CD4-positive, alpha-beta memory T cell (primary cell): ENCODE measurements at regions not wholly inside any gene's neighbourhood (a gene's known extent, or its start where the extent isn't known, plus 50 kb on each side); places are given as distances from the start of the nearest gene placed in this dataset.

Experiments
- CTCF ChIA-PET: fragments of 350-600 bp; sonication (Branson Sonifier 250); formaldehyde crosslinking; loops from one replicate; lab custom pipeline; 2021; ENCODE audit warnings: inconsistent platforms; ENCODE audit not compliant: partially characterized antibody; lab: Charles Lee
- POLR2A ChIA-PET: fragments of 350-600 bp; sonication (Branson Sonifier 250); formaldehyde crosslinking; loops from one replicate; lab custom pipeline; 2021; ENCODE audit not compliant: partially characterized antibody; lab: Charles Lee
- DNase-seq, 5 donors: peaks; one replicate each; pipeline versions ENCODE4 v3.0.0 to v3.0.0-alpha.2; 2020 to 2022; ENCODE audit warnings: mixed read lengths in 1 of 5
- H3K27ac ChIP-seq: one replicate; pipeline ENCODE4 v1.7.0; 2013; ENCODE audit warnings: low read depth, low read length
- H3K27me3 ChIP-seq: 2 replicates; pipeline ENCODE4 v1.7.0; 2013; ENCODE audit warnings: mild to moderate bottlenecking, low read length, moderate library complexity; ENCODE audit not compliant: insufficient read depth
- H3K36me3 ChIP-seq: 2 replicates; pipeline ENCODE4 v1.7.0; 2013; ENCODE audit warnings: mild to moderate bottlenecking, low read length, moderate library complexity; ENCODE audit not compliant: insufficient read depth
- H3K4me1 ChIP-seq: 2 replicates; pipeline ENCODE4 v1.7.0; 2013; ENCODE audit warnings: mild to moderate bottlenecking, low read length, moderate library complexity; ENCODE audit not compliant: insufficient read depth
- H3K4me3 ChIP-seq, 2 donors: one replicate each; pipeline ENCODE4 v1.7.0; 2013; ENCODE audit warnings: low read length in 2 of 2, mild to moderate bottlenecking in 1 of 2
- H3K9me3 ChIP-seq, 2 donors: one replicate each; pipeline ENCODE4 v1.7.0; 2013; ENCODE audit warnings: low read length in 2 of 2, control low read depth in 1 of 2; ENCODE audit not compliant: control insufficient read depth in 1 of 2
- H3K27ac Mint-ChIP-seq, 7 donors: one replicate each; pipeline ENCODE4 v1.8.0; 2020 to 2021; ENCODE audit warnings: mixed read lengths in 7 of 7, mild to moderate bottlenecking in 6 of 7, inconsistent platforms in 3 of 7, moderate library complexity in 3 of 7
- H3K27me3 Mint-ChIP-seq, 2 donors: one replicate each; pipeline ENCODE4 v1.8.0; 2020 to 2021; ENCODE audit warnings: mixed read lengths in 2 of 2
- H3K36me3 Mint-ChIP-seq, 2 donors: one replicate each; pipeline ENCODE4 v1.8.0; 2020 to 2021; ENCODE audit warnings: mixed read lengths in 2 of 2, inconsistent platforms in 1 of 2, mild to moderate bottlenecking in 1 of 2
- H3K4me1 Mint-ChIP-seq, 4 donors: one replicate each; pipeline ENCODE4 v1.8.0; 2020 to 2021; ENCODE audit warnings: mixed read lengths in 4 of 4, mild to moderate bottlenecking in 1 of 4
- H3K4me3 Mint-ChIP-seq, 8 donors: one replicate each; pipeline ENCODE4 v1.8.0; 2020 to 2021; ENCODE audit warnings: mixed read lengths in 8 of 8, mild to moderate bottlenecking in 7 of 8, moderate library complexity in 6 of 8, inconsistent platforms in 3 of 8
- H3K9me3 Mint-ChIP-seq, 8 donors: one replicate each; pipeline ENCODE4 v1.8.0; 2020 to 2021; ENCODE audit warnings: mixed read lengths in 8 of 8, mild to moderate bottlenecking in 5 of 8, inconsistent platforms in 3 of 8, moderate library complexity in 1 of 8
- intact Hi-C: fragments of 100-400 bp; cut with micrococcal nuclease; formaldehyde crosslinking; loops from one replicate; pipeline ENCODE4 v1.15.1; 2023

DNA sequence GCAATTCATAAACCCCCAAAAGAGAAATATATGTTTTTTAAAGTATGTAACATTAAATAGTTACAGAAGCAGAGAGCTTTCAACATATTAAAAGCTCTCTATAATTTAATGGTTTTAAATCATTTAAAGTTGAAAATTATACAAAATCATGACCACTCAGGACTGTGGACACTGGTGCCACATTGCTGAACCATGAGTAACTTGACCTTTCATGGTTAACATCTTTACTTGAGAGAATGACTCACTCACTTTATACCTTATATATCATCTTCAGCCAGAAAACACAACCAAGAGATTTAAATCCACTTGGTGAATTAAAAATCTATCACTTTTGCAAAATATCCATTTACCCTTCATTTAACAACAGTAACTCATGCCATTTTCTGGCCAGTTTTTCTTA lies 584.3 kb upstream of the SMIM31 start:
- no peaks in the 10 kb centered on the region for H3K4me1 ChIP-seq
- peaks cover 0 to 1% of the 10 kb centered on the region in 2 donors for H3K27me3 Mint-ChIP-seq
- ChIA-PET POLR2A (no interaction called here), CTCF (interaction anchor here (0.6 kb wide), 1 partner anchor 1393 kb away, joined by 3 read pairs; no protein-coding TSS in a partner anchor)
- peaks cover 0 to 3% (median 0%) of the 10 kb centered on the region in 8 donors for H3K9me3 Mint-ChIP-seq
- no peak overlapping the region for H3K27ac Mint-ChIP-seq
- no peak overlapping the region for H3K4me3 Mint-ChIP-seq
- H3K9me3 ChIP-seq, result no peaks in the 10 kb centered on the region
- H3K4me3 ChIP-seq, result no peak overlapping the region
- no peak overlapping the region for H3K27ac ChIP-seq
- H3K36me3 Mint-ChIP-seq, result no peaks in the 10 kb centered on the region
- H3K36me3 ChIP-seq, result no peaks in the 10 kb centered on the region
- intact Hi-C loops, result no loop called here
- no peaks in the 10 kb centered on the region for H3K27me3 ChIP-seq
- no peak for DNase-seq
- H3K4me1 Mint-ChIP-seq, result no peaks in the 10 kb centered on the region

DNA sequence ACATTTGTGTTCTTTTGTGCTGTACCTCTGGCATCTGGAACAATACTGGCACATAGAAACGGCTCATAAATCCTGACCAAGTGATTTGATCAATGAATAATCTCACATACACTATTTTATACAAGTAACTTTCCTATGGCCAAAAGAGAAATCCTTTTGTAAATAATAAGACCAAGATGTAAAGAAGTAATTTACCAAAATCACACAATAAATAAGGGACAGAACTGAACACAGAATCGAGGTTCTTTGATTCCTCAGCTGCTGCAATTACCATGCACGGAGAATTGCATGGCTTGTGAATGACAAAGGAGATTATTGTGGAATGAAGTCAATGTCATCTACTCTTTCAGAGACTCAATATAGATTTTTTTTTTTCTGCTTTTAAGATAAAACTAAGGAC lies 576.8 kb upstream of the SMIM31 start:
- no peaks in the 10 kb centered on the region for H3K27me3 Mint-ChIP-seq
- Histone ChIP-seq H3K9me3 (no peaks in the 10 kb centered on the region), H3K4me3 (no peak overlapping the region), H3K27me3 (no peaks in the 10 kb centered on the region), H3K4me1 (no peaks in the 10 kb centered on the region), H3K27ac (no peak overlapping the region), H3K36me3 (no peaks in the 10 kb centered on the region)
- peaks cover 0 to 3% (median 0%) of the 10 kb centered on the region in 8 donors for H3K9me3 Mint-ChIP-seq
- no peaks in the 10 kb centered on the region for H3K4me1 Mint-ChIP-seq
- H3K36me3 Mint-ChIP-seq, result no peaks in the 10 kb centered on the region
- no peak for DNase-seq
- H3K4me3 Mint-ChIP-seq, result no peak overlapping the region
- POLR2A ChIA-PET, result no interaction called here
- intact Hi-C loops, result no loop called here
- CTCF ChIA-PET, result no interaction called here
- no peak overlapping the region for H3K27ac Mint-ChIP-seq

DNA sequence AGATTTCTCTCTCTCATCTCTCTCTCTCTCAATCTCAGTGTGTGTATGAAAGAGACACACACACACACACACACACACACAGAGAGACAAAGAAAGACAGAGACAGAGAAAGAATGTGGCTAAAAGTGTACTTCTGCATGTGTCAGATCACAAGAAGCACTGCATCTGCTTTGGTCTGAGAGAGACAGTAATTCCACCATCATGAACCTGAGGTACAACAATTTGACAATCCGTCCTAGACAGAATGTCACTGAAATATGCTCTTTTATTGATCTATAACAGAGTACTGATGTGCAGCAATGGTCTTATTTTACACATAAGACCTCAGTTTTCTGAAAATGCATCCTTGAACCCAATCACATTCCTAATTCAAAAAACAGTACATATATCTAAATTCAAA lies 576.2 kb upstream of the SMIM31 start:
- H3K4me3 ChIP-seq, result no peak overlapping the region
- POLR2A ChIA-PET, result no interaction called here

DNA sequence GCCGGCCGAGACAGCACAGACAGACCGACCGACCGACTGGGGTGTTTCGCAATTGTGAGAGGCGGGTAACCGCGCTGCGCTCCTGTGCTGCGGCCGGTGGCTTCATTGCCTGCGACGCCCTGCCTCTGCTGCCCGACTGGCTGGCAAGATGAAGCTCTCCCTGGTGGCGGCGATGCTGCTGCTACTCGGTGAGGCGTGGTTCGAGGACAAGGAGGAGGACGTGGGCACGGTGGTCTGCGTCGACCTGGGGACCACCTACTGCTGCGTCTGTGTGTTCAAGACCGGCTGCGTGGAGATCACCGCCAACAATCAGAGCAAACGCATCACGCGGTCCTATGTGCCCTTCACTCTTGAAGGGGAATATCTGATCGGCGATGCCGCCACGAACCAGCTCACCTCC lies 565.7 kb upstream of the SMIM31 start:
- POLR2A ChIA-PET, result no interaction called here
- CTCF ChIA-PET, result no interaction called here

More for the DNA sequence above, 576.2 kb upstream of the SMIM31 start:
- H3K27ac ChIP-seq, result no peak overlapping the region
- no peak overlapping the region for H3K4me3 Mint-ChIP-seq
- no peaks in the 10 kb centered on the region for H3K9me3 ChIP-seq
- intact Hi-C loops, result no loop called here
- no peaks in the 10 kb centered on the region for H3K27me3 ChIP-seq
- H3K36me3 ChIP-seq, result no peaks in the 10 kb centered on the region
- CTCF ChIA-PET, result no interaction called here
- H3K4me1 Mint-ChIP-seq, result no peaks in the 10 kb centered on the region
- no peak for DNase-seq
- no peaks in the 10 kb centered on the region for H3K36me3 Mint-ChIP-seq
- no peaks in the 10 kb centered on the region for H3K27me3 Mint-ChIP-seq
- H3K4me1 ChIP-seq, result no peaks in the 10 kb centered on the region
- H3K9me3 Mint-ChIP-seq, result peaks cover 0 to 3% (median 0%) of the 10 kb centered on the region in 8 donors
- no peak overlapping the region for H3K27ac Mint-ChIP-seq

DNA sequence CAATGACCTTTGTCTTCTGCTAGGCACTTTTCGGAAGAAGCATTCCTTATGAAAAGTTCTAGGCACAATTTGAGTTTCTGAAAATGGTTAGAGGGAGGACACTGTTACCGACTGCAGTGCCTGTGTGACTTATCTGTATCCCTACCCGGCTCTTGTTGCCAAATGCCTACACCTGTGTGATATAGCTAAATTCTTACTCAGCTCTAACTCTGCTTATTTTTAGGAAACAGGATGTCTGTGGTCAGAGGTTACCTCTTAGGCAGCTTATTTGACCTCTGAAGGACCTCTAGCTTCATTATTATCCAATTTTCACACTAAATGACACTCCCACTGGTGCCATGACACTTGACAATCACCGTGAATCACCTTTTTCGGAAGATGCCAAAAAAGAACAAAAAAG lies 561.1 kb upstream of the SMIM31 start:
- peaks cover 0 to 11% (median 2%) of the 10 kb centered on the region in 8 donors for H3K9me3 Mint-ChIP-seq
- H3K27me3 Mint-ChIP-seq, result peaks cover 0 to 4% of the 10 kb centered on the region in 2 donors
- no peak overlapping the region for H3K27ac Mint-ChIP-seq
- no peak overlapping the region for H3K4me3 Mint-ChIP-seq
- CTCF ChIA-PET, result no interaction called here
- POLR2A ChIA-PET, result no interaction called here
- intact Hi-C loops, result no loop called here
- H3K36me3 Mint-ChIP-seq, result no peaks in the 10 kb centered on the region
- Histone ChIP-seq H3K9me3 (no peaks in the 10 kb centered on the region), H3K27ac (no peak overlapping the region), H3K4me1 (no peaks in the 10 kb centered on the region), H3K27me3 (no peaks in the 10 kb centered on the region), H3K36me3 (no peaks in the 10 kb centered on the region), H3K4me3 (no peak overlapping the region)
- no peak for DNase-seq
- H3K4me1 Mint-ChIP-seq, result peaks cover 0 to 5% (median 2%) of the 10 kb centered on the region in 4 donors

More for the DNA sequence above, 565.7 kb upstream of the SMIM31 start:
- H3K4me1 ChIP-seq, result no peaks in the 10 kb centered on the region
- peaks cover 0 to 1% of the 10 kb centered on the region in 2 donors for H3K27me3 Mint-ChIP-seq
- DNase-seq, result no peak
- H3K4me3 Mint-ChIP-seq, result no peak overlapping the region
- H3K36me3 Mint-ChIP-seq, result no peaks in the 10 kb centered on the region
- no peak overlapping the region for H3K27ac ChIP-seq
- no peak overlapping the region for H3K4me3 ChIP-seq
- no peaks in the 10 kb centered on the region for H3K9me3 ChIP-seq
- no peaks in the 10 kb centered on the region for H3K27me3 ChIP-seq
- peaks cover 0 to 4% (median 1%) of the 10 kb centered on the region in 4 donors for H3K4me1 Mint-ChIP-seq
- no peak overlapping the region for H3K27ac Mint-ChIP-seq
- intact Hi-C loops, result no loop called here
- H3K36me3 ChIP-seq, result no peaks in the 10 kb centered on the region
- H3K9me3 Mint-ChIP-seq, result peaks cover 0 to 5% (median 2%) of the 10 kb centered on the region in 8 donors

DNA sequence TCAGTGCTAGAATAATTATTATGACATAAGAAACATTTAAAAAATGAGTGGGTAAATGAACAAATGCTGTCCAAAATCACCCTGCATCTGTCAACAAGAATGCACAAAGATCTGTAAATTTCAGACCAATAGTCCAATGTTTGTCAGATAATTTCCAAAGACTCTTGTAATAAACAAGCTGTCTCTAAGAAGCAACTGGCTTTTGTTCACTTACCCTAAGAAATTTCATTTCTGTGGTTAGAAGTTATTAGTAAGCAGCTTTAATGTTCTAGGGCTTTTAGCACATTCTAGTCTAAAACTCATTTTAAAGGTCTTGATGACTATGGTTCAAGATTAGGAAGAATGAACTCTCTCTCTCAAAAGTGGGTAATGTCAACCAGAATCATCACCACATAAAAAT lies 560.3 kb upstream of the SMIM31 start:
- Histone ChIP-seq H3K9me3 (no peaks in the 10 kb centered on the region), H3K27ac (no peak overlapping the region), H3K4me1 (no peaks in the 10 kb centered on the region), H3K27me3 (no peaks in the 10 kb centered on the region), H3K4me3 (no peak overlapping the region), H3K36me3 (no peaks in the 10 kb centered on the region)
- ChIA-PET POLR2A (no interaction called here), CTCF (no interaction called here)
- Mint-ChIP-seq H3K4me1 (peaks cover 0 to 5% (median 2%) of the 10 kb centered on the region in 4 donors), H3K27ac (no peak overlapping the region), H3K36me3 (no peaks in the 10 kb centered on the region), H3K27me3 (peaks cover 0 to 4% of the 10 kb centered on the region in 2 donors), H3K9me3 (peaks cover 0 to 6% (median 2%) of the 10 kb centered on the region in 8 donors), H3K4me3 (no peak overlapping the region)
- intact Hi-C loops, result no loop called here
- no peak for DNase-seq

DNA sequence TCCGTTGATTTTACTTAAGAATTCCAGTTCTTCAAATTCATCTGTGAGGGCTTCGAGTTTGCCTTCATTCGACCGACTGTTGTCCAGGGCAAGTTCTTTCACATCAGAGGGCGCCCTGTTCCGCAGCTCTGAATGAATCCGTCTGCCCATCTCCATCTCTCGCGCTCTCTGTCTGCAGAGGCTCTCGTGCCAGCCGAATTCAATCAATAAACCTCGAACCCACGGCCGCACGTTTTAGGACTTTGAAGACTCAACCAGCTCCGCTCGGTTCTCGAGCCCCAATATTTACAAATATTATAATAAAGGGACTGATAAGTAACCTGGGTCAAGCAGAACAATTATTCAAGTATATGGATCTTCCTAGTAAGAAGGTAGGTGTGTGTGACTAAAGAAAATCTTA lies 556.4 kb upstream of the SMIM31 start:
- H3K36me3 Mint-ChIP-seq, result no peaks in the 10 kb centered on the region
- Histone ChIP-seq H3K4me3 (no peak overlapping the region), H3K27me3 (no peaks in the 10 kb centered on the region), H3K4me1 (no peaks in the 10 kb centered on the region), H3K9me3 (no peaks in the 10 kb centered on the region), H3K27ac (no peak overlapping the region), H3K36me3 (no peaks in the 10 kb centered on the region)
- intact Hi-C loops, result no loop called here
- H3K27ac Mint-ChIP-seq, result no peak overlapping the region
- no peak overlapping the region for H3K4me3 Mint-ChIP-seq
- peaks cover 0 to 3% of the 10 kb centered on the region in 2 donors for H3K27me3 Mint-ChIP-seq
- CTCF ChIA-PET, result no interaction called here
- no peak for DNase-seq
- H3K9me3 Mint-ChIP-seq, result peaks cover 0 to 6% (median 0%) of the 10 kb centered on the region in 8 donors
- POLR2A ChIA-PET, result no interaction called here
- peaks cover 0 to 5% (median 2%) of the 10 kb centered on the region in 4 donors for H3K4me1 Mint-ChIP-seq

DNA sequence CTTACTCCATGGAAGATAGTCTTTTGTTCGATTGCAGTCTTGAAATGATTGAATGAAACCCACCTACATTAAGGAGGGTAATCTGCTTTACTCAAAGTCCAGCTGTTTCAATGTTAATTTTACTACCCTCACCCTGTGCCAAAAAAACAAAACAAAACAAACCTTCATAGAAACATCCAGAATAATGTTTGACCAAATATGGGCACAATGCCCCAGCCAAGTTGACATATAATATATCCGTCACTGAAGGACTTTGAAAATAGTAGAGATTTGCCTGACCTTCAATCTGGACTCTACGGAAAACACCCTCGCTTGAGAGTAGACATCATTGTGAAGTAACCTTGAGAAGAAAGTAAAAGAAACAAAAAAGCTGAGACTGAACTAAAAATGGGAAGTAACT lies 550.5 kb upstream of the SMIM31 start:
- Histone ChIP-seq H3K27ac (no peak overlapping the region), H3K27me3 (no peaks in the 10 kb centered on the region), H3K4me1 (no peaks in the 10 kb centered on the region), H3K9me3 (no peaks in the 10 kb centered on the region), H3K4me3 (no peak overlapping the region), H3K36me3 (no peaks in the 10 kb centered on the region)
- Mint-ChIP-seq H3K4me3 (no peak overlapping the region), H3K36me3 (no peaks in the 10 kb centered on the region), H3K27ac (no peak overlapping the region), H3K27me3 (no peaks in the 10 kb centered on the region), H3K4me1 (no peaks in the 10 kb centered on the region), H3K9me3 (peaks cover 0 to 4% (median 2%) of the 10 kb centered on the region in 8 donors)
- intact Hi-C loops, result no loop called here
- POLR2A ChIA-PET, result no interaction called here
- CTCF ChIA-PET, result no interaction called here
- no peak for DNase-seq
